Loucy (cell line): ENCODE measurements at regions not wholly inside any gene's neighbourhood (a gene's known extent, or its start where the extent isn't known, plus 50 kb on each side); places are given as distances from the start of the nearest gene placed in this dataset.
A peak's percentile ranks its signal among the peaks of the same experiment; 100 is the strongest.

Experiments used
- H2AFZ ChIP-seq: fragments of 200-600 bp; sonication (generic); 2 replicates; pipeline ENCODE4 v1.6.0; 2016; ENCODE audit warnings: antibody characterized with exemption, mild to moderate bottlenecking, low read length, moderate library complexity
- H3F3A ChIP-seq: fragments of 200-600 bp; 2 replicates; pipeline ENCODE4 v1.6.0; 2016; ENCODE audit warnings: antibody characterized with exemption, low read depth, mild to moderate bottlenecking
- H3K27me3 ChIP-seq: fragments of 200-600 bp; sonication (generic); 2 replicates; pipeline ENCODE4 v1.6.1; 2014; ENCODE audit warnings: low read length, mild to moderate bottlenecking; ENCODE audit not compliant: insufficient read depth, poor library complexity, severe bottlenecking
- H3K36me3 ChIP-seq: fragments of 200-600 bp; sonication (generic); 2 replicates; pipeline ENCODE4 v1.6.1; 2016; ENCODE audit warnings: low read length; ENCODE audit not compliant: insufficient read depth
- H3K4me1 ChIP-seq: fragments of 200-600 bp; sonication (generic); 2 replicates; pipeline ENCODE4 v1.5.1; 2014; ENCODE audit warnings: low read length, mild to moderate bottlenecking; ENCODE audit not compliant: insufficient read depth, poor library complexity, severe bottlenecking
- H3K4me2 ChIP-seq: fragments of 200-600 bp; sonication (generic); 2 replicates; pipeline ENCODE4 v1.6.0; 2014; ENCODE audit warnings: antibody characterized with exemption, low read length, low read depth, mild to moderate bottlenecking; ENCODE audit not compliant: poor library complexity, severe bottlenecking
- H3K4me3 ChIP-seq: fragments of 200-600 bp; sonication (generic); 2 replicates; pipeline ENCODE4 v1.5.1; 2014; ENCODE audit warnings: low read length, mild to moderate bottlenecking, mixed read lengths; ENCODE audit not compliant: poor library complexity, severe bottlenecking
- H3K79me2 ChIP-seq: fragments of 200-600 bp; sonication (generic); 2 replicates; pipeline ENCODE4 v1.6.1; 2014; ENCODE audit warnings: low read length; ENCODE audit not compliant: insufficient read depth
- H3K9ac ChIP-seq: fragments of 200-600 bp; sonication (generic); 2 replicates; pipeline ENCODE4 v1.6.0; 2014; ENCODE audit warnings: mild to moderate bottlenecking, low read depth, low read length, moderate library complexity; ENCODE audit not compliant: poor library complexity, severe bottlenecking
- H3K9me2 ChIP-seq: fragments of 200-600 bp; sonication (generic); replicated peaks from 2 replicates; pipeline ENCODE4 v1.6.1; 2016; ENCODE audit warnings: low read depth, low read length, mixed read lengths
- H3K9me3 ChIP-seq: fragments of 200-600 bp; sonication (generic); 2 replicates; pipeline ENCODE4 v1.6.1; 2014; ENCODE audit warnings: mild to moderate bottlenecking, antibody characterized with exemption, low read length, low read depth; ENCODE audit not compliant: insufficient read depth
- H4K20me1 ChIP-seq: fragments of 200-600 bp; sonication (generic); 2 replicates; pipeline ENCODE4 v1.6.0; 2014; ENCODE audit warnings: antibody characterized with exemption, low read length, mild to moderate bottlenecking; ENCODE audit not compliant: insufficient read depth, poor library complexity, severe bottlenecking
- CTCF ChIP-seq: fragments of 200-600 bp; sonication (generic); conservative IDR thresholded peaks from 2 replicates; pipeline ENCODE4 v1.5.1; 2014; ENCODE audit warnings: mild to moderate bottlenecking, antibody characterized with exemption, low read length
- EZH2phosphoT487 ChIP-seq: fragments of 200-600 bp; IDR thresholded peaks from 2 replicates; pipeline ENCODE4 v1.6.1; 2018; ENCODE audit warnings: antibody characterized with exemption, mild to moderate bottlenecking, moderate library complexity, borderline replicate concordance

- Histone ChIP-seq H3K4me1 (peaks cover 8% of the 10 kb centered on the region), H3K4me2 (peak overlapping the region; percentile 18), H3K9me3 (no peaks in the 10 kb centered on the region), H3K9ac (no peak overlapping the region), H3K4me3 (no peak overlapping the region), H3K27me3 (no peaks in the 10 kb centered on the region), H4K20me1 (no peaks in the 10 kb centered on the region), H3K9me2 (no peaks in the 10 kb centered on the region), H3F3A (no peaks in the 10 kb centered on the region), H3K79me2 (no peaks in the 10 kb centered on the region), H3K36me3 (no peaks in the 10 kb centered on the region), H2AFZ (no peak overlapping the region)
- no peak for TF ChIP-seq CTCF
- no peak for TF ChIP-seq EZH2phosphoT487
Observed at GRCh38 chr12:124636138-124636978, 68.9 kb upstream of the NCOR2 start.

- H3K4me2 ChIP-seq: no peak overlapping the region
Observed at GRCh38 chr12:124635316-124635715, 67.9 kb upstream of the NCOR2 start.

More at GRCh38 chr12:124635316-124635715, 67.9 kb upstream of the NCOR2 start:
- Histone ChIP-seq H3K9me2 (no peaks in the 10 kb centered on the region), H3K79me2 (no peaks in the 10 kb centered on the region), H3K4me1 (peaks cover 8% of the 10 kb centered on the region), H3K9me3 (no peaks in the 10 kb centered on the region), H4K20me1 (no peaks in the 10 kb centered on the region), H3K9ac (no peak overlapping the region), H3K4me3 (no peak overlapping the region), H3K27me3 (no peaks in the 10 kb centered on the region), H2AFZ (no peak overlapping the region), H3F3A (no peaks in the 10 kb centered on the region), H3K36me3 (no peaks in the 10 kb centered on the region)
- TF ChIP-seq EZH2phosphoT487 (no peak), CTCF (no peak)
